ENCODE measurements at regions not wholly inside any gene's neighbourhood (a gene's known extent, or its start where the extent isn't known, plus 50 kb on each side); places are given as distances from the start of the nearest gene placed in this dataset.

GRCh38 chr7:32379510-32380112 is 110.6 kb downstream of the LSM5 start:
- no peak for DNase-seq
- no peak for TF ChIP-seq CTCF (IDR thresholded peaks at IDR 0.05)
- intact Hi-C loops (cut with DNase I; ENCODE audit: low total_unique reads), result no loop called here

GRCh38 chr7:32378988-32379387 is 111.2 kb downstream of the LSM5 start:
- H3K36me3 ChIP-seq, result no peaks in the 10 kb centered on the region
- H3K9me3 ChIP-seq, result no peaks in the 10 kb centered on the region
- intact Hi-C loops (cut with DNase I; ENCODE audit: low total_unique reads), result no loop called here
- no peaks in the 10 kb centered on the region for H3K27me3 ChIP-seq
- no peak for TF ChIP-seq CTCF (IDR thresholded peaks at IDR 0.05)
- H3K27ac ChIP-seq, result no peak overlapping the region
- no peaks in the 10 kb centered on the region for H3K4me1 ChIP-seq
- H3K4me3 ChIP-seq, result no peak overlapping the region
- DNase-seq, result no peak

More at GRCh38 chr7:32379510-32380112, 110.6 kb downstream of the LSM5 start:
- H3K9me3 ChIP-seq, result no peaks in the 10 kb centered on the region
- H3K27me3 ChIP-seq, result no peaks in the 10 kb centered on the region
- H3K4me3 ChIP-seq, result no peak overlapping the region
- H3K4me1 ChIP-seq, result no peaks in the 10 kb centered on the region
- H3K27ac ChIP-seq, result no peak overlapping the region
- H3K36me3 ChIP-seq, result no peaks in the 10 kb centered on the region

- peaks cover 0 to 12% (median 3%) of the 10 kb centered on the region in 3 donors for H3K9me3 ChIP-seq
- no peak overlapping the region for H3K4me3 ChIP-seq
- H3K4me1 ChIP-seq, result no peaks in the 10 kb centered on the region
- no peak for TF ChIP-seq CTCF (IDR thresholded peaks at IDR 0.05)
- H3K36me3 ChIP-seq, result no peaks in the 10 kb centered on the region
- intact Hi-C loops (cut with DNase I; ENCODE audit: low total_unique reads), result no loop called here
- H3K27ac ChIP-seq, result no peak overlapping the region
- H3K27me3 ChIP-seq, result no peaks in the 10 kb centered on the region
- DNase-seq, result no peak
Observed at GRCh38 chr7:32364581-32364980, 125.6 kb downstream of the LSM5 start.

- Histone ChIP-seq H3K4me1 (no peaks in the 10 kb centered on the region), H3K4me3 (no peak overlapping the region), H3K36me3 (no peaks in the 10 kb centered on the region), H3K27me3 (no peaks in the 10 kb centered on the region), H3K27ac (no peak overlapping the region), H3K9me3 (no peaks in the 10 kb centered on the region)
- intact Hi-C loops (cut with DNase I; ENCODE audit: low total_unique reads), result no loop called here
- no peak for TF ChIP-seq CTCF (IDR thresholded peaks at IDR 0.05)
- DNase-seq, result no peak
Observed at GRCh38 chr7:32360127-32360526, 130.1 kb downstream of the LSM5 start.

GRCh38 chr7:32357535-32358277 is 132.5 kb downstream of the LSM5 start:
- intact Hi-C loops (cut with DNase I; ENCODE audit: low total_unique reads), result no loop called here
- TF ChIP-seq CTCF (IDR thresholded peaks at IDR 0.05), result no peak
- H3K27ac ChIP-seq, result no peak overlapping the region
- H3K4me3 ChIP-seq, result no peak overlapping the region
- H3K9me3 ChIP-seq, result no peaks in the 10 kb centered on the region
- no peaks in the 10 kb centered on the region for H3K36me3 ChIP-seq
- DNase-seq, result no peak
- no peaks in the 10 kb centered on the region for H3K27me3 ChIP-seq
- H3K4me1 ChIP-seq, result no peaks in the 10 kb centered on the region

Data from tibial artery (tissue), 4 donors.